ENCODE measurements at regions not wholly inside any gene's neighbourhood (a gene's known extent, or its start where the extent isn't known, plus 50 kb on each side); places are given as distances from the start of the nearest gene placed in this dataset.
"Not testable (repeated sequence)": the region's sequence is repeated elsewhere in the genome, so short reads cannot be mapped to it uniquely, and the experiment has no call there.

- DNase-seq (ENCODE audit: low read depth, low spot score) = no peak
Observed at GRCh38 chr5:1667648-1668140, 131.9 kb downstream of the MRPL36 start.

- DNase-seq (ENCODE audit: low read depth, low spot score) = peak; percentile 21
Observed at GRCh38 chr5:1666812-1667588, 132.6 kb downstream of the MRPL36 start.

- DNase-seq (ENCODE audit: low read depth, low spot score) = no peak
Observed at GRCh38 chr5:1666221-1666620, 133.4 kb downstream of the MRPL36 start.

- no peak for DNase-seq (ENCODE audit: low read depth, low spot score)
Observed at GRCh38 chr5:1665803-1666202, 133.8 kb downstream of the MRPL36 start.

- DNase-seq (ENCODE audit: low read depth, low spot score) = no peak
Observed at GRCh38 chr5:1665231-1665630, 134.4 kb downstream of the MRPL36 start.

GRCh38 chr5:1663186-1663585 is 136.5 kb downstream of the MRPL36 start:
- DNase-seq (ENCODE audit: low read depth, low spot score) = no peak

GRCh38 chr5:1662559-1663085 is 137.0 kb downstream of the MRPL36 start:
- no peak for DNase-seq (ENCODE audit: low read depth, low spot score)

- no peak for DNase-seq (ENCODE audit: low read depth, low spot score)
Observed at GRCh38 chr5:1661831-1662558, 137.6 kb downstream of the MRPL36 start.

- DNase-seq (ENCODE audit: low read depth, low spot score) = no peak
Observed at GRCh38 chr5:1661311-1661710, 137.6 kb upstream of the LPCAT1 start.

- DNase-seq (ENCODE audit: low read depth, low spot score) = no peak
Observed at GRCh38 chr5:1660511-1660910, 136.8 kb upstream of the LPCAT1 start.

GRCh38 chr5:1660001-1660400 is 136.2 kb upstream of the LPCAT1 start:
- no peak for DNase-seq (ENCODE audit: low read depth, low spot score)

GRCh38 chr5:1659100-1659981 is 135.6 kb upstream of the LPCAT1 start:
- no peak for DNase-seq (ENCODE audit: low read depth, low spot score)

- DNase-seq (ENCODE audit: low read depth, low spot score) = no peak
Observed at GRCh38 chr5:1658665-1659064, 134.9 kb upstream of the LPCAT1 start.

- DNase-seq (ENCODE audit: low read depth, low spot score) = no peak
Observed at GRCh38 chr5:1657161-1657741, 133.5 kb upstream of the LPCAT1 start.

GRCh38 chr5:1656271-1656975 is 132.7 kb upstream of the LPCAT1 start:
- DNase-seq (ENCODE audit: low read depth, low spot score) = no peak

GRCh38 chr5:1655496-1656270 is 131.9 kb upstream of the LPCAT1 start:
- no peak for DNase-seq (ENCODE audit: low read depth, low spot score)

- no peak for DNase-seq (ENCODE audit: low read depth, low spot score)
Observed at GRCh38 chr5:1654786-1655495, 131.2 kb upstream of the LPCAT1 start.

GRCh38 chr5:1653698-1654651 is 130.2 kb upstream of the LPCAT1 start:
- DNase-seq (ENCODE audit: low read depth, low spot score) = not testable (repeated sequence)

Measured in activated naive CD8-positive, alpha-beta T cell treated with anti-CD3 and anti-CD28 coated beads, Interleukin-2, amount 50 U/mL, for 16 hours (primary cell).